Colonic mucosa (tissue), 4 donors: ENCODE measurements at regions not wholly inside any gene's neighbourhood (a gene's known extent, or its start where the extent isn't known, plus 50 kb on each side); places are given as distances from the start of the nearest gene placed in this dataset.

Experiments used
- DNase-seq: peaks from one replicate; pipeline ENCODE4 v3.0.0-alpha.2; 2020
- H3K27ac ChIP-seq: fragments of 200-600 bp; one replicate; pipeline ENCODE4 v1.8.0; 2021
- H3K27me3 ChIP-seq: fragments of 200-600 bp; one replicate; pipeline ENCODE4 v1.8.0; 2021
- H3K36me3 ChIP-seq: fragments of 200-600 bp; one replicate; pipeline ENCODE4 v1.8.0; 2021
- H3K4me1 ChIP-seq: fragments of 200-600 bp; one replicate; pipeline ENCODE4 v1.8.0; 2021; ENCODE audit warnings: mild to moderate bottlenecking
- H3K4me3 ChIP-seq: fragments of 200-600 bp; one replicate; pipeline ENCODE4 v1.8.0; 2021
- H3K9ac ChIP-seq, 2 donors: one replicate each; pipeline ENCODE4 v1.7.0; 2013; ENCODE audit warnings: control low read depth in 2 of 2, low read depth in 2 of 2, low read length in 2 of 2
- H3K9me3 ChIP-seq: fragments of 200-600 bp; one replicate; pipeline ENCODE4 v1.8.0; 2021
- CTCF ChIP-seq: fragments of 200-600 bp; IDR thresholded peaks from one replicate; pipeline ENCODE4 v1.8.0; 2022; ENCODE audit warnings: antibody characterized with exemption, mild to moderate bottlenecking
- intact Hi-C: fragments of 100-400 bp; cut with DNase I; formaldehyde crosslinking; loops from one replicate; pipeline ENCODE4 v1.14.1; 2022
- donor health status: healthy.
- donor health status: DM: no; HTN: no; CAD: no.
- donor health status: DM: no; HTN: no; CAD: no.

GRCh38 chr3:28840976-28841376 is 439.9 kb upstream of the RBMS3 start:
- Histone ChIP-seq H3K27ac (no peak overlapping the region), H3K9me3 (no peaks in the 10 kb centered on the region), H3K27me3 (no peaks in the 10 kb centered on the region), H3K4me1 (no peaks in the 10 kb centered on the region), H3K36me3 (no peaks in the 10 kb centered on the region), H3K4me3 (no peak overlapping the region), H3K9ac (no peak overlapping the region)
- TF ChIP-seq CTCF, result no peak
- intact Hi-C loops, result no loop called here
- no peak for DNase-seq

- no peak overlapping the region for H3K27ac ChIP-seq
- no peak for DNase-seq
- H3K27me3 ChIP-seq, result no peaks in the 10 kb centered on the region
- H3K4me1 ChIP-seq, result no peaks in the 10 kb centered on the region
- H3K9me3 ChIP-seq, result no peaks in the 10 kb centered on the region
- TF ChIP-seq CTCF, result no peak
- H3K4me3 ChIP-seq, result no peak overlapping the region
- intact Hi-C loops, result no loop called here
- H3K9ac ChIP-seq, result no peak overlapping the region
- H3K36me3 ChIP-seq, result no peaks in the 10 kb centered on the region
Observed at GRCh38 chr3:28841441-28841840, 439.4 kb upstream of the RBMS3 start.

- intact Hi-C loops, result no loop called here
- Histone ChIP-seq H3K4me3 (no peak overlapping the region), H3K9ac (no peak overlapping the region), H3K4me1 (no peaks in the 10 kb centered on the region), H3K36me3 (no peaks in the 10 kb centered on the region), H3K27me3 (no peaks in the 10 kb centered on the region), H3K9me3 (no peaks in the 10 kb centered on the region), H3K27ac (no peak overlapping the region)
- TF ChIP-seq CTCF, result no peak
- DNase-seq, result no peak
Observed at GRCh38 chr3:28844298-28845005, 436.4 kb upstream of the RBMS3 start.

GRCh38 chr3:28845006-28845324 is 435.9 kb upstream of the RBMS3 start:
- H3K4me3 ChIP-seq, result no peak overlapping the region

GRCh38 chr3:28846971-28847478 is 433.8 kb upstream of the RBMS3 start:
- no peak overlapping the region for H3K4me3 ChIP-seq
- no peak for DNase-seq
- intact Hi-C loops, result no loop called here
- no peaks in the 10 kb centered on the region for H3K27me3 ChIP-seq
- no peak overlapping the region for H3K27ac ChIP-seq
- no peak overlapping the region for H3K9ac ChIP-seq
- no peak for TF ChIP-seq CTCF
- no peaks in the 10 kb centered on the region for H3K9me3 ChIP-seq
- H3K4me1 ChIP-seq, result no peaks in the 10 kb centered on the region
- no peaks in the 10 kb centered on the region for H3K36me3 ChIP-seq

More at GRCh38 chr3:28845006-28845324, 435.9 kb upstream of the RBMS3 start:
- no peaks in the 10 kb centered on the region for H3K36me3 ChIP-seq
- no peak for DNase-seq
- H3K9ac ChIP-seq, result no peak overlapping the region
- no peak overlapping the region for H3K27ac ChIP-seq
- intact Hi-C loops, result no loop called here
- no peaks in the 10 kb centered on the region for H3K27me3 ChIP-seq
- H3K4me1 ChIP-seq, result no peaks in the 10 kb centered on the region
- H3K9me3 ChIP-seq, result no peaks in the 10 kb centered on the region
- no peak for TF ChIP-seq CTCF
